IMR-90 (cell line): ENCODE measurements at regions not wholly inside any gene's neighbourhood (a gene's known extent, or its start where the extent isn't known, plus 50 kb on each side); places are given as distances from the start of the nearest gene placed in this dataset.

Experiments
- ATAC-seq: fragments of 200-7000 bp; cut with Tn5 transposase; 2 replicates; pipeline ENCODE4 v1.9.1; 2020; ENCODE audit warnings: low read depth, mild to moderate bottlenecking, moderate library complexity
- BruUV-seq: library from RNA; stranded (reverse); fragments of 400-500 nt; replicated peaks from 2 replicates; lab custom pipeline; 2021; lab: Mats Ljungman, UMichigan
- CTCF ChIA-PET: fragments of 300-600 bp; formaldehyde crosslinking; extraction: SDS; loops from one replicate; lab custom pipeline; 2021; ENCODE audit warnings: antibody characterized with exemption; lab: Yijun Ruan, JAX
- POLR2A ChIA-PET: fragments of 300-600 bp; sonication (Branson Sonifier 250); formaldehyde crosslinking; loops from one replicate; lab custom pipeline; 2022; ENCODE audit warnings: antibody characterized with exemption; ENCODE audit not compliant: unreplicated experiment; lab: Charles Lee
- DNase-seq: peaks from one replicate; pipeline ENCODE4 v3.0.0; 2013
- H2AFZ ChIP-seq: replicated peaks from 2 replicates; pipeline ENCODE3; 2013; ENCODE audit warnings: low read length, mild to moderate bottlenecking; ENCODE audit not compliant: poor library complexity
- H2AK5ac ChIP-seq: 2 replicates; pipeline ENCODE4 v1.6.1; 2013; ENCODE audit warnings: low read depth, low read length, inconsistent platforms
- H2AK9ac ChIP-seq: replicated peaks from 2 replicates; pipeline ENCODE3; 2013; ENCODE audit warnings: mild to moderate bottlenecking, low read depth, low read length, moderate library complexity; ENCODE audit not compliant: poor library complexity
- H2BK120ac ChIP-seq: 2 replicates; pipeline ENCODE4 v1.6.1; 2013; ENCODE audit warnings: low read depth, low read length, inconsistent platforms
- H2BK15ac ChIP-seq: 3 replicates; pipeline ENCODE4 v1.6.1; 2013; ENCODE audit warnings: low read depth, low read length, inconsistent platforms
- H2BK20ac ChIP-seq: 2 replicates; pipeline ENCODE4 v1.6.1; 2013; ENCODE audit warnings: low read depth, mild to moderate bottlenecking, inconsistent platforms, low read length, moderate library complexity
- H2BK5ac ChIP-seq: 2 replicates; pipeline ENCODE4 v1.6.1; 2013; ENCODE audit warnings: mild to moderate bottlenecking, low read depth, low read length, inconsistent platforms; ENCODE audit not compliant: poor library complexity, severe bottlenecking
- H3K14ac ChIP-seq: replicated peaks from 2 replicates; pipeline ENCODE4 v1.6.1; 2013; ENCODE audit warnings: low read depth, low read length, inconsistent platforms
- H3K18ac ChIP-seq: 2 replicates; pipeline ENCODE4 v1.6.1; 2013; ENCODE audit warnings: low read depth, low read length, control low read depth
- H3K23ac ChIP-seq: 2 replicates; pipeline ENCODE4 v1.6.1; 2013; ENCODE audit warnings: low read depth, low read length, inconsistent platforms
- H3K27ac ChIP-seq: 2 replicates; pipeline ENCODE4 v1.5.1; 2013; ENCODE audit warnings: mild to moderate bottlenecking, control low read depth, low read length; ENCODE audit not compliant: insufficient read depth
- H3K27me3 ChIP-seq: 2 replicates; pipeline ENCODE4 v1.6.1; 2013; ENCODE audit warnings: low read length; ENCODE audit not compliant: control insufficient read depth, insufficient read depth
- H3K36me3 ChIP-seq: 2 replicates; pipeline ENCODE4 v1.6.1; 2013; ENCODE audit warnings: low read length, mixed read lengths; ENCODE audit not compliant: control insufficient read depth, insufficient read depth
- H3K4ac ChIP-seq: 2 replicates; pipeline ENCODE4 v1.6.1; 2013; ENCODE audit warnings: low read depth, low read length, inconsistent platforms
- H3K4me1 ChIP-seq: 2 replicates; pipeline ENCODE4 v1.6.1; 2013; ENCODE audit warnings: low read length, mixed read lengths; ENCODE audit not compliant: control insufficient read depth, insufficient read depth
- H3K4me2 ChIP-seq: 2 replicates; pipeline ENCODE4 v1.6.1; 2013; ENCODE audit warnings: low read depth, mild to moderate bottlenecking, control low read depth, low read length, moderate library complexity
- H3K4me3 ChIP-seq: 2 replicates; pipeline ENCODE4 v1.5.1; 2013; ENCODE audit warnings: low read depth, mild to moderate bottlenecking, control low read depth, low read length, moderate library complexity; ENCODE audit not compliant: insufficient read depth
- H3K56ac ChIP-seq: 2 replicates; pipeline ENCODE4 v1.6.1; 2013; ENCODE audit warnings: low read length, inconsistent platforms; ENCODE audit not compliant: insufficient read depth; ENCODE audit errors: extremely low read depth
- H3K79me1 ChIP-seq, 2 experiments: 2 replicates each; pipeline ENCODE4 v1.6.1; 2013; ENCODE audit warnings: low read length in 2 of 2, inconsistent platforms in 1 of 2, low read depth in 1 of 2
- H3K9ac ChIP-seq: 2 replicates; pipeline ENCODE4 v1.6.1; 2013; ENCODE audit warnings: low read depth, low read length, control low read depth
- H3K9me1 ChIP-seq: 2 replicates; pipeline ENCODE4 v1.6.1; 2013; ENCODE audit warnings: low read length, inconsistent platforms; ENCODE audit not compliant: insufficient read depth
- H3K9me3 ChIP-seq: 2 replicates; pipeline ENCODE4 v1.6.1; 2013; ENCODE audit warnings: low read length; ENCODE audit not compliant: control insufficient read depth, insufficient read depth
- H4K20me1 ChIP-seq: 2 replicates; pipeline ENCODE4 v1.6.1; 2013; ENCODE audit warnings: low read length, inconsistent platforms; ENCODE audit not compliant: insufficient read depth
- H4K5ac ChIP-seq: 2 replicates; pipeline ENCODE4 v1.6.1; 2013; ENCODE audit warnings: mild to moderate bottlenecking, low read depth, low read length, control low read depth
- H4K8ac ChIP-seq, 2 experiments: 2 replicates each; pipeline ENCODE4 v1.6.1; 2013; ENCODE audit warnings: low read depth in 2 of 2, low read length in 2 of 2, control low read depth in 1 of 2, inconsistent platforms in 1 of 2
- H4K91ac ChIP-seq: 2 replicates; pipeline ENCODE4 v1.6.1; 2013; ENCODE audit warnings: low read depth, low read length, inconsistent platforms; ENCODE audit not compliant: insufficient read depth
- CTCF ChIP-seq: conservative IDR thresholded peaks from 2 replicates; pipeline ENCODE4 v1.5.1; 2012; ENCODE audit warnings: mild to moderate bottlenecking, low read depth, low read length, improper control_type of control experiment
- ELK1 ChIP-seq: fragments of 150-350 bp; IDR thresholded peaks from 2 replicates; pipeline ENCODE4 v1.6.1; 2016; ENCODE audit warnings: low read depth, mild to moderate bottlenecking, low read length, moderate library complexity, borderline replicate concordance
- MAFK ChIP-seq: IDR thresholded peaks from 2 replicates; pipeline ENCODE4 v1.6.1; 2012; ENCODE audit warnings: low read depth, low read length, improper control_type of control experiment
- MAZ ChIP-seq: IDR thresholded peaks from 2 replicates; pipeline ENCODE4 v1.6.1; 2012; ENCODE audit warnings: low read depth, mild to moderate bottlenecking, low read length, improper control_type of control experiment, moderate library complexity, borderline replicate concordance
- MXI1 ChIP-seq: IDR thresholded peaks from 2 replicates; pipeline ENCODE4 v1.6.1; 2012; ENCODE audit warnings: low read depth, mild to moderate bottlenecking, low read length, moderate library complexity, borderline replicate concordance
- NFE2L2 ChIP-seq: fragments of 150-350 bp; IDR thresholded peaks from 2 replicates; pipeline ENCODE4 v1.6.1; 2016; ENCODE audit warnings: low read depth, mild to moderate bottlenecking, low read length
- RAD21 ChIP-seq: IDR thresholded peaks from 2 replicates; pipeline ENCODE4 v1.6.1; 2012; ENCODE audit warnings: low read length, improper control_type of control experiment
- RFX5 ChIP-seq: IDR thresholded peaks from 2 replicates; pipeline ENCODE4 v1.8.0; 2012; ENCODE audit warnings: low read depth, mild to moderate bottlenecking, low read length, moderate library complexity
- USF2 ChIP-seq: fragments of 150-350 bp; IDR thresholded peaks from 2 replicates; pipeline ENCODE4 v1.6.1; 2017; ENCODE audit warnings: mild to moderate bottlenecking, antibody characterized with exemption, low read length, low read depth
- WGBS, 2 experiments: methylation state at CpG; one replicate each; pipeline versions ENCODE4 v1.1.5 to v1.1.7; 2013; ENCODE audit warnings: missing lambda C conversion rate in 2 of 2; ENCODE audit not compliant: insufficient read length in 1 of 2; ENCODE audit errors: extremely low coverage in 2 of 2; 5-methylcytosine and 5-hydroxymethylcytosine counted together
- dilution Hi-C: fragments of 300-500 bp; cut with HindIII; formaldehyde crosslinking; loops from one replicate; pipeline ENCODE4 v1.14.3; 2018; ENCODE audit warnings: low sequenced_read_pairs; ENCODE audit not compliant: unreplicated experiment
- in situ Hi-C: fragments of 300-500 bp; cut with MboI; formaldehyde crosslinking; loops from 3 replicates; pipeline ENCODE4 v1.14.3; 2019; ENCODE audit warnings: low sequenced_read_pairs, inconsistent platforms, mixed read lengths
- intact Hi-C: fragments of 100-400 bp; cut with micrococcal nuclease; formaldehyde crosslinking; loops from 2 replicates; pipeline ENCODE4 v1.10.0; 2022

- Histone ChIP-seq H4K8ac (no peak overlapping the region), H2AK5ac (no peak overlapping the region), H4K20me1 (no peaks in the 10 kb centered on the region), H4K5ac (no peak overlapping the region), H2BK20ac (no peak overlapping the region), H3K56ac (no peak overlapping the region), H2BK5ac (no peak overlapping the region), H4K91ac (no peak overlapping the region), H3K27ac (no peak overlapping the region; the same call in 1 of the 2 replicates), H3K9me3 (peaks cover 17% of the 10 kb centered on the region; the same call in 1 of the 2 replicates), H2BK120ac (no peak overlapping the region), H3K79me1 (no peaks in the 10 kb centered on the region), H3K18ac (no peak overlapping the region; the same call in 1 of the 2 replicates), H3K4me1 (no peaks in the 10 kb centered on the region), H3K36me3 (no peaks in the 10 kb centered on the region), H3K4me2 (no peak overlapping the region), H3K27me3 (no peaks in the 10 kb centered on the region), H2AK9ac (no peak overlapping the region), H2BK15ac (no peak overlapping the region), H3K4ac (no peak overlapping the region), H2AFZ (no peak overlapping the region), H3K14ac (no peak overlapping the region), H3K4me3 (no peak overlapping the region), H3K9me1 (no peaks in the 10 kb centered on the region), H3K23ac (no peak overlapping the region), H3K9ac (no peak overlapping the region)
- ChIA-PET POLR2A (interaction anchor here (0.5 kb wide), 1 partner anchor 296 kb away, joined by 4 read pairs; no protein-coding TSS in a partner anchor), CTCF (no interaction called here)
- in situ Hi-C loops: no loop called here
- dilution Hi-C loops: no loop called here
- intact Hi-C loops: no loop called here
- WGBS, 2 experiments: 80% methylated on average over 1 of the region's 6 CpGs; no CpG with 5 or more reads in 1 of the 2 experiments
- no peak for DNase-seq
- ATAC-seq: no peak
- BruUV-seq: no TSS peak
- TF ChIP-seq MAZ (no peak), RFX5 (no peak), USF2 (no peak), MXI1 (no peak), RAD21 (no peak), ELK1 (no peak), MAFK (no peak), NFE2L2 (no peak), CTCF (no peak)
These were observed 354.2 kb upstream of the SULF2 start for GRCh38 chr20:48139262-48140041.
